22Rv1 (cell line): ENCODE measurements at regions not wholly inside any gene's neighbourhood (a gene's known extent, or its start where the extent isn't known, plus 50 kb on each side); places are given as distances from the start of the nearest gene placed in this dataset.

Experiments
- ZFX ChIP-seq: fragments of 450-650 bp; IDR thresholded peaks from 2 replicates; pipeline ENCODE4 v1.6.1; 2017; ENCODE audit warnings: antibody characterized with exemption, borderline replicate concordance
- TF ChIP-seq, protein P1 (sequence below): fragments of 450-650 bp; IDR thresholded peaks from 2 replicates; pipeline ENCODE4 v1.5.1; 2017; ENCODE audit warnings: mild to moderate bottlenecking

DNA sequence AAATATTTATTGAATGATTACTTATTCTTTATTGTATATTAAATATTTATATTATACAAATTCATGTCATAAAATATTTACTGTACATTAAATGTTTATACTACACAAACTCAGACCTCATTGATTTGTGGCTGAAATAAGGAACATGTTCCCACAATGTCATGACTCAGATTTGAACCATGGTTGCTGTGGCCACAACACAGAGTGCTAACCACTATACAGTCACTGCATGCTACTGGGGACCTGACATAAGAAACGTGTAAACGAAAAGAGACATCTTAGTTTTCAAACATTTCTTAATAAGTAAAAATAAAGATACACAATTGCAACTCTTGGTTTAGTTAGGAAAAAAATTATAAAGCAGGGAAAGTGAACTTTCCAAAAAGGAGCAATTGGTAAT, 99.1 kb upstream of the AGTR1 start:
- TF ChIP-seq, protein P1, sequence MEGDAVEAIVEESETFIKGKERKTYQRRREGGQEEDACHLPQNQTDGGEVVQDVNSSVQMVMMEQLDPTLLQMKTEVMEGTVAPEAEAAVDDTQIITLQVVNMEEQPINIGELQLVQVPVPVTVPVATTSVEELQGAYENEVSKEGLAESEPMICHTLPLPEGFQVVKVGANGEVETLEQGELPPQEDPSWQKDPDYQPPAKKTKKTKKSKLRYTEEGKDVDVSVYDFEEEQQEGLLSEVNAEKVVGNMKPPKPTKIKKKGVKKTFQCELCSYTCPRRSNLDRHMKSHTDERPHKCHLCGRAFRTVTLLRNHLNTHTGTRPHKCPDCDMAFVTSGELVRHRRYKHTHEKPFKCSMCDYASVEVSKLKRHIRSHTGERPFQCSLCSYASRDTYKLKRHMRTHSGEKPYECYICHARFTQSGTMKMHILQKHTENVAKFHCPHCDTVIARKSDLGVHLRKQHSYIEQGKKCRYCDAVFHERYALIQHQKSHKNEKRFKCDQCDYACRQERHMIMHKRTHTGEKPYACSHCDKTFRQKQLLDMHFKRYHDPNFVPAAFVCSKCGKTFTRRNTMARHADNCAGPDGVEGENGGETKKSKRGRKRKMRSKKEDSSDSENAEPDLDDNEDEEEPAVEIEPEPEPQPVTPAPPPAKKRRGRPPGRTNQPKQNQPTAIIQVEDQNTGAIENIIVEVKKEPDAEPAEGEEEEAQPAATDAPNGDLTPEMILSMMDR, result no peak
- TF ChIP-seq ZFX, result no peak
